K562 (cell line): ENCODE measurements at regions not wholly inside any gene's neighbourhood (a gene's known extent, or its start where the extent isn't known, plus 50 kb on each side); places are given as distances from the start of the nearest gene placed in this dataset.

Experiments used
- ATAC-seq: fragments of 200-7000 bp; cut with Tn5 transposase; 3 replicates; pipeline ENCODE4 v1.9.1; 2020; ENCODE audit warnings: moderate library complexity
- BruUV-seq: library from RNA; stranded (reverse); fragments of 400-500 nt; replicated peaks from 2 replicates; lab custom pipeline; 2021; lab: Mats Ljungman, UMichigan
- CTCF ChIA-PET: fragments of 300-600 bp; formaldehyde crosslinking; extraction: SDS; loops from one replicate; lab custom pipeline; 2021; ENCODE audit warnings: low intra/inter-chr PET ratio; lab: Yijun Ruan, JAX
- POLR2A ChIA-PET: fragments of 300-600, 350-650 bp; sonication (Branson Sonifier 250); formaldehyde crosslinking; extraction: SDS; loops from one replicate; lab custom pipeline; 2021; ENCODE audit warnings: antibody characterized with exemption, inconsistent platforms; lab: Yijun Ruan, JAX
- DNase-seq, 4 experiments: peaks; one replicate each; pipeline versions ENCODE4 v3.0.0 to v3.0.0-alpha.2; 2011 to 2018; ENCODE audit warnings: low spot score in 3 of 4, mixed read lengths in 3 of 4; ENCODE audit errors: extremely low read depth in 1 of 4
- FAIRE-seq: peaks from 2 replicates; lab custom pipeline; 2011; peaks lifted over from hg19 to GRCh38; lab: Jason Lieb, UNC
- H2AFZ ChIP-seq: 2 replicates; pipeline ENCODE4 v1.6.0; 2011; ENCODE audit warnings: low read depth, low read length, control low read depth, inconsistent platforms
- H3K27ac ChIP-seq: fragments of 200-600 bp; 3 replicates; pipeline ENCODE4 v1.8.0; 2011; ENCODE audit warnings: low read depth, mild to moderate bottlenecking, control low read depth, inconsistent platforms, low read length, moderate library complexity, mixed read lengths; ENCODE audit errors: extremely low read depth
- H3K27me3 ChIP-seq, 2 experiments: fragments of 300-600 bp in 1 of 2; 2 replicates in 1 of 2; 3 replicates in 1 of 2; pipeline versions ENCODE4 v1.6.0 to v1.8.0; 2011; ENCODE audit warnings: inconsistent platforms in 2 of 2, low read length in 2 of 2, mild to moderate bottlenecking in 1 of 2, mixed read lengths in 1 of 2, moderate library complexity in 1 of 2; ENCODE audit not compliant: control insufficient read depth in 2 of 2, insufficient read depth in 2 of 2
- H3K36me3 ChIP-seq: fragments of 300-600 bp; 3 replicates; pipeline ENCODE4 v1.8.0; 2011; ENCODE audit warnings: mild to moderate bottlenecking, low read length, inconsistent platforms; ENCODE audit not compliant: control insufficient read depth, insufficient read depth
- H3K4me1 ChIP-seq, 2 experiments: fragments of 200-600 bp in 1 of 2; replicated peaks in 1 of 2; 2 replicates in 1 of 2; 3 replicates in 1 of 2; pipeline versions ENCODE4 v1.5.1 to v1.8.0; 2011; ENCODE audit warnings: inconsistent platforms in 2 of 2, low read length in 2 of 2, mild to moderate bottlenecking in 1 of 2, mixed read lengths in 1 of 2, moderate library complexity in 1 of 2; ENCODE audit not compliant: control insufficient read depth in 2 of 2, insufficient read depth in 2 of 2
- H3K4me2 ChIP-seq: 2 replicates; pipeline ENCODE4 v1.6.1; 2011; ENCODE audit warnings: low read length, control low read depth, inconsistent platforms, mixed read lengths; ENCODE audit not compliant: insufficient read depth
- H3K4me3 ChIP-seq: fragments of 200-600 bp; sonication (generic), shearing (Covaris generic); 2 replicates; pipeline ENCODE4 v1.5.1; 2016; ENCODE audit warnings: control low read depth, inconsistent platforms
- H3K79me2 ChIP-seq: fragments of 200-600 bp; 3 replicates; pipeline ENCODE4 v1.8.0; 2011; ENCODE audit warnings: low read length, inconsistent platforms; ENCODE audit not compliant: control insufficient read depth, insufficient read depth
- H3K9ac ChIP-seq, 2 experiments: 2 replicates each; pipeline versions ENCODE4 v1.6.0 to v1.6.1; 2011; ENCODE audit warnings: low read depth in 2 of 2, low read length in 2 of 2, control low read depth in 1 of 2, inconsistent platforms in 1 of 2, mild to moderate bottlenecking in 1 of 2, mixed read lengths in 1 of 2; ENCODE audit not compliant: insufficient read depth in 1 of 2
- H3K9me1 ChIP-seq: one replicate; pipeline ENCODE4 v1.6.0; 2011; ENCODE audit warnings: inconsistent platforms, mild to moderate bottlenecking, low read length, moderate library complexity; ENCODE audit not compliant: control insufficient read depth, insufficient read depth
- H3K9me3 ChIP-seq: replicated peaks from 2 replicates; pipeline ENCODE4 v1.5.1; 2011; ENCODE audit warnings: low read depth, low read length, inconsistent platforms; ENCODE audit not compliant: control insufficient read depth, insufficient read depth
- H4K20me1 ChIP-seq: replicated peaks from 2 replicates; pipeline ENCODE4 v1.6.1; 2011; ENCODE audit warnings: low read length, inconsistent platforms, mixed read lengths; ENCODE audit not compliant: control insufficient read depth, insufficient read depth
- HLTF ChIP-seq: fragments of 450-650 bp; IDR thresholded peaks from 2 replicates; pipeline ENCODE4 v1.6.1; 2016
- MTA3 ChIP-seq: fragments of 450-650 bp; formaldehyde crosslinking; IDR thresholded peaks from 2 replicates; pipeline ENCODE4 v1.6.1; 2017; ENCODE audit warnings: mild to moderate bottlenecking, borderline replicate concordance
- NR1H2 ChIP-seq: sonication (generic); formaldehyde crosslinking; IDR thresholded peaks from 2 replicates; pipeline ENCODE4 v1.4.0; 2020; ENCODE audit warnings: mild to moderate bottlenecking, missing genetic modification reagents
- SRSF3 ChIP-seq: fragments of 200-400 bp; formaldehyde crosslinking; IDR thresholded peaks from 2 replicates; pipeline ENCODE4 v1.6.1; 2016; ENCODE audit warnings: mild to moderate bottlenecking, low read length, moderate library complexity; ENCODE audit not compliant: insufficient read depth
- XRCC3 ChIP-seq: fragments of 450-650 bp; IDR thresholded peaks from 2 replicates; pipeline ENCODE4 v1.6.1; 2017; ENCODE audit warnings: mild to moderate bottlenecking, moderate library complexity
- ZBTB9 ChIP-seq: fragments of 450-650 bp; formaldehyde crosslinking; IDR thresholded peaks from 2 replicates; pipeline ENCODE4 v1.4.0; 2020; ENCODE audit warnings: mild to moderate bottlenecking, moderate library complexity
- ZC3H4 ChIP-seq: sonication (generic); formaldehyde crosslinking; IDR thresholded peaks from 2 replicates; pipeline ENCODE4 v1.9.0; 2021; ENCODE audit warnings: missing genetic modification reagents, borderline replicate concordance
- ZNF280A ChIP-seq: fragments of 450-650 bp; IDR thresholded peaks from 2 replicates; pipeline ENCODE4 v1.6.1; 2018; ENCODE audit warnings: mild to moderate bottlenecking, low read depth; ENCODE audit not compliant: partially characterized antibody
- ZNF436 ChIP-seq: fragments of 250-450, 450-650 bp; sonication (Bioruptor Pico); formaldehyde crosslinking; IDR thresholded peaks from 2 replicates; pipeline ENCODE4 v1.7.0; 2020; ENCODE audit warnings: mild to moderate bottlenecking
- WGBS: fragments of 100-300 bp; shearing (Covaris generic); methylation state at CpG from one replicate; pipeline ENCODE4 v1.1.6; 2016; ENCODE audit warnings: low coverage, mixed read lengths; ENCODE audit not compliant: insufficient coverage; ENCODE audit errors: missing lambda C conversion rate; 5-methylcytosine and 5-hydroxymethylcytosine counted together
- in situ Hi-C: fragments of 300-500 bp; cut with MboI; formaldehyde crosslinking; loops from 4 replicates; pipeline ENCODE4 v1.15.0; 2018; ENCODE audit warnings: inconsistent platforms, mixed read lengths
- intact Hi-C: fragments of 100-400 bp; cut with micrococcal nuclease; formaldehyde crosslinking; loops from 2 replicates; pipeline ENCODE4 v1.14.2; 2022

- TF ChIP-seq ZBTB9 (CRISPR knock-in tag): no peak
- no peak for TF ChIP-seq XRCC3
- no peak for TF ChIP-seq ZNF280A
These were observed 381.1 kb upstream of the CDH10 start (continued) for GRCh38 chr5:25025831-25026230.

- FAIRE-seq: no peak
- intact Hi-C loops: no loop called here
- Histone ChIP-seq H2AFZ (no peak overlapping the region), H3K4me3 (no peak overlapping the region), H3K4me1 (no peaks in the 10 kb centered on the region), H3K9me1 (no peaks in the 10 kb centered on the region), H3K79me2 (no peaks in the 10 kb centered on the region), H3K9me3 (peaks cover 3% of the 10 kb centered on the region; the same call in 1 of the 2 replicates), H3K4me2 (no peak overlapping the region), H3K27ac (no peak overlapping the region), H3K36me3 (no peaks in the 10 kb centered on the region), H4K20me1 (no peaks in the 10 kb centered on the region), H3K9ac (no peak overlapping the region), H3K27me3 (no peaks in the 10 kb centered on the region)
- no peak for TF ChIP-seq NR1H2 (CRISPR knock-in tag)
- no peak for TF ChIP-seq MTA3
- no peak for TF ChIP-seq ZNF436 (CRISPR knock-in tag)
- TF ChIP-seq ZC3H4 (CRISPR knock-in tag): no peak
- TF ChIP-seq SRSF3: no peak
- TF ChIP-seq HLTF: no peak
- BruUV-seq: no TSS peak
- no peak for ATAC-seq
- ChIA-PET CTCF (no interaction called here), POLR2A (interaction anchor here (0.6 to 0.7 kb wide), 2 partner anchors 313 to 1378 kb away, joined by 3 to 4 read pairs; no protein-coding TSS in a partner anchor)
- in situ Hi-C loops: no loop called here
- WGBS: 0% methylated on average over 1 of the region's 1 CpG
- DNase-seq: no peak
These were observed 375.7 kb upstream of the CDH10 start for GRCh38 chr5:25020454-25020853.
